ENCODE measurements at regions not wholly inside any gene's neighbourhood (a gene's known extent, or its start where the extent isn't known, plus 50 kb on each side); places are given as distances from the start of the nearest gene placed in this dataset.

DNA sequence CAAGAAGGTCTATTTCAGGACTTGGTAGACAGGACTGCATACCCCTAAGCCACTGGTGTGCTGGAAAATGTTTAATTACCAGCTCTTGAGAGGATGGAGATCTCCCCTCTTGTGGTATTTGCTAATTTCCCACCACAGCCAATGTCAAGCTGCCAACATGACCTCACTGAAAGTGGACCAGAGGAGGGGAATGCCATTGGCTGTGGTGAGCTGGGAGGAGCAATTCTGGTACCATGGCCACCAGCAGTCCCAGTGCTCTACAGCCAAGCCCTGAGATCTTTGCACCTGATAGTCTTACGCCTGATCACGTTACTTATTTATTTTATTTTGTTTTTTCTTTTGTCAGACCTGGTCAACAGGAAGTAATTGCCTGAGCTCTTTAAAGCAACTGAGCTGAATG, 82.5 kb upstream of the BCL6 start:
- DNase-seq, result no peak

GRCh38 chr3:187828579-187829452, 83.5 kb upstream of the BCL6 start:
- DNase-seq, result no peak

DNA sequence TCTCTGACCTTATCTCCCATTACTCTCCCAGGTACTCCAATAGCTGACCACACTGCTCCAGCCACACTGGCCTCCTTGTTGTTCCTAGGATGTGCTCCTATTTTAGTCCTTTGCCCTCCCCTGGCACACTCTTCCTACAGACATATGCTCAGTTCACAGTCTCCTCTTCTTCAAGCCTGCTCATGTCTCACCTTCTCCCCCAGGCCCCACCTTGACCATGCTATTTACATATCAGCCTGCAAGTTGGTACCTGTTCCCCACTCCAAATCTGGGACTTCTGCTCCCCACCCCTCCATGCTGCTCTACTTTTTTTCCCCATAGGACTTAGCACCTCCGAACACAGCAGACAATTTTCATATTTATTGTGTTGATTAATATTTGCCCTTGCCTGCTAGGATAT, 84.9 kb upstream of the BCL6 start:
- no peak for DNase-seq

- no peak for DNase-seq
These were observed 86.1 kb upstream of the BCL6 start for GRCh38 chr3:187831125-187832051.

DNA sequence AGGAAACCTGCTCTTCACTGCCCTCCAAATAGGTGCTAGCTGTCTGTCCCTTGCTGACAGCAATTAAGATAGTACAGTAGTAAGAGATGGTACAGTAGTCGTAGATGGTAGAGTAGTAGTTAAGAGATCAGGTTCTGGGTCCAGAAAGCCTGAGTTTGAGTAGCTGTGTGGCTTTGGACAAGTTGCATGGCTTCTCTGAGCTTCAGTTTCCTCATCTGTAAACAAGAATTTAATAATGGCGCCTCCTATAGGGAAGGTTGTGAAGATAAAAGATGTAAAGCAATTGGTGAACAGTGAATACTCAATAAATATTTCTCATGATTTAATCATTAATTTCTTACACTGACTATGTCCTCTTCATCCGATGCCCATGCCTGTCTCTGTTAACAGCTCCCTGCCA, 86.9 kb upstream of the BCL6 start:
- no peak for DNase-seq

- DNase-seq, result no peak
These were observed 88.1 kb upstream of the BCL6 start for GRCh38 chr3:187833375-187833774.

DNA sequence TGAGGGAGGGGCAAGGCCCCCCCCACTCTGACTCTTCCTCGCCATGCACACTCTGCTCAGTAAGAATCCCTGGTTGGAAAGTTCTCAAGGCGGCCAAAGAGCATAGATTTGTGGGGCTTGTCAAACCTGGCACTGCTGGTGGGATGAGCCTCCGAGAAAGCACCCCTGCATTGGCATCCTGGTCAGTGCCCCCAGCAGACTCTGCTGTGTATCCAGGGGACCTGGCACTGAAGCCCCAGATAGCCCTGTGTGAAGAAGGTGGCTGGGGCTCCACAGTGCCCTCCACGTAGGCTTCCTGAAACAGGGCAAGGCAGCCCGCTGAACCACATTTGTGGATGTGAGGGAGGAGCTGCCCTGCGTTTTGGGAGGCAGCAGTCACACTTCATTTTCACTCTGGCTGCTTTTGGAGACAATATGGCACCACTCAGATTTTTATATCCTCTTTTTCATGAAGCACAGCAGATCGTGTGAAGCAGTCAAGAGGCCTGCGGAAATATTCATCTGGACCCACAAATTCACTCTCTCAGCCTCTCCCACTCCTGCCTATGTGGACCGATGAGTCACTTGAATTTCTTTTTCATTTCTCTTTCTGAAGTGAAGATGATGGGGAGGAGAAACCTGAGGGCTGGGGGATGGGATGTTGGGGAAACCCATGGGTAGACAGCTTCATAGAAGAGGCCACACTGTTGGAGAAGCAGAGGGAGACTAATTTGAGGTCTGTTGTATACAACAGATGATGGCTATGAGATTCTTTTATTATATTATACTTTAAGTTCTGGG, 88.7 kb upstream of the BCL6 start:
- DNase-seq, result no peak

DNA sequence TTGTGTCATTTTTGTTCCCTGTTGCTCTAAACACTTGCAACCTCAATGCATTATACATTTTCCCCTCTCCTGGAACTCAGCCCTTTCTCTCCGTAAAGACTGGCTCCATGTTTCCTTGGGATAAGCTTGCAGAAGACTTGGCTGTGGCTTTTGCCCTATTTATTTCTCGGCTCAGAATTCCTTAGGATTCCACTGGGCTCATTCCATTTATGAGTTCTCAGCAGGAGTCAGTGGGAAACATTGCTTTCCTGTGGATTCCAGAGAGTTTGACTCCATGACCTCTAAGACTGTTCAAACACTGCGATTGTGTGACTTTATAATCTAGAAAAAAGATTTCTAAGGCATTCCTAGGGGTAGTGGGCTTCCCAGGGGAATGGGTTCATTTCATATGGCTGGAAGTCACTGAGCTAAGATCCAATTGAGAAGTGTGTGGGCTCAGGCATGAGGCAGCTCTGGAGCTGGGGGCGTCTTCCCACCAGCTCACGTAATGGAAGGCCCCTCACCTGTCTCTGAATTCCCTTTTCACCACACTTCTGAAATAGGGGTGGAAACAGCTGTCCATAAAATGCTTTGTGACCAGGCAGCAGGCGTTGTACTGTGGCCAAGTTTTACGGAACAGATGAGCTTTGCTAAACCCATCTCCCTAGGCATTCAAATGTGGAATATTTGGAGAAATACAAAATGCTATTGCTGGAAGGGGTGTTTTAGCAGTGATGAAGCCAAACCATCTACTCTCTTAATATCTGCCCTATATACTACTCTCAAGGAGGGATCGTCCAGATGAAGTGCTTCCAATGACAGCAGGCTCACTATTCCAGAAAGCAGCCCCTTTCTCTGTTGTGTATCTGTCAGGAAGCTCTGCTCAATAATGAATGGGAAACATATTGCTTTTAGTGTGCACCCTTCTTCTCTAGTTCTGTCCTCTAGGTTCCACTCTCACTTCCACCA, 91.8 kb upstream of the BCL6 start:
- no peak for DNase-seq

DNA sequence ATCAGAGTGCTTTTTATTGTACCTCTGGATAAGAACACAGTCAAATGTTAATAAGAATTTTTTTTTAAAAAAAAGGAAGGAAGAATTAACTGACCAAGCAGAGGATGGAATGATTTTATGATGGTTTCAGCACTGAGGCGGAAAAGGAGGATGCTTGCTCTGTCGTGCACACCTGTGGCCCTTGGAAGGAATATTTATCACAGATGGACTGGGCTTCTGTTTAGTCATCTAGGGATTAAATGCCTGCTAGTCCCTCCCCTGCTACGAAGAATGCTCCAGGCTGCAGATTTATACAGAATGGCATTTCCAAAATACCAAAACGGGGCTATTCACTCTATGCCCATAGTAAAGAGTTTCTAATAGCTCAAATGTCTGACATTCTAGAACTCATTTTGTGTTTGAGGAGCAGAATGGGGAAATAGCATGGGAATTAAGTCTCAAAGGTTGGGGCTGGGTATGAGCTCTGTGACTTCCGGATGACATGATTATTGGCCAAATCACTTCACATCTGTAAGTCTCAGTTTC, 92.8 kb upstream of the BCL6 start:
- DNase-seq, result no peak

DNA sequence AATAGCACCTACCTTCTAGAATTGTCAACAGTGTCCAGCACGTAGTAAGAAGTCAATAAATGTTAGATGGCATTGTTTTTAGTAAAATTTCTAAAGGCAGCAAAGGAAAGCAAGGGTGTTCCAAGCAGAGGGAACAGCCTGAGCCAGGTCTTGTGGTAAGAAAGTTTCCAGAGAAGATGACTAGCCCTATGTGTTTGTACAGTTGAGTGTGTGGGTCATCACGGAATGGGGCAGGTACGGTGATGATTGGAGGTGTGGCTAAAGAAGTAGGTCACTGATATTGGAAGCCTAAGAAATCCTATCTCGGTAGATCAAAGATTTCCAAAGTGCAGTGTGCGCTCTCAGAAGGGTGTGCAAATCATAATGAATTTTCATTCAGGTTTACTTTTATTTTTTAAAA, 94.2 kb upstream of the BCL6 start:
- DNase-seq, result no peak

- no peak for DNase-seq
These were observed 95.6 kb upstream of the BCL6 start for GRCh38 chr3:187840856-187841255.

DNA sequence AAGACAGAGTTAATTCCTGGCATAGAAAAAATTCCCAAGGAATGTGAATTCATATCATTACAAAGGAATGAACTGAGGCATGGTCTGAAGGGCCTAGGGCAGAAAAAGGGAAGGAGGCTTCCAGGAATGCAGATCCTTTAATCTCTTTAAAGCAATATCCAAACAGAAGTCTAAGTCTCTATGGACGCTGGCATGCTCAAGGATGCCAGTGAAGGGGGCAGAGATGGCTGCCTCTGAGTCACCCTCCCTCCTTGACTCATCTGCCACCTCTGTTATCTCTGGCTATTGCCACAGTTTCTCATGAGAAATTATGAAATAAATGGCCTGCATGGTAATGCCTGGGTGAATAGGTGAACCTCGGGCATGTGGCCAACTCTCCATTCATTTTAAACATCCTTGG, 96.3 kb upstream of the BCL6 start:
- no peak for DNase-seq

- no peak for DNase-seq
These were observed 98.4 kb upstream of the BCL6 start for GRCh38 chr3:187843654-187844053.

GRCh38 chr3:187844708-187845107, 99.4 kb upstream of the BCL6 start:
- no peak for DNase-seq

DNA sequence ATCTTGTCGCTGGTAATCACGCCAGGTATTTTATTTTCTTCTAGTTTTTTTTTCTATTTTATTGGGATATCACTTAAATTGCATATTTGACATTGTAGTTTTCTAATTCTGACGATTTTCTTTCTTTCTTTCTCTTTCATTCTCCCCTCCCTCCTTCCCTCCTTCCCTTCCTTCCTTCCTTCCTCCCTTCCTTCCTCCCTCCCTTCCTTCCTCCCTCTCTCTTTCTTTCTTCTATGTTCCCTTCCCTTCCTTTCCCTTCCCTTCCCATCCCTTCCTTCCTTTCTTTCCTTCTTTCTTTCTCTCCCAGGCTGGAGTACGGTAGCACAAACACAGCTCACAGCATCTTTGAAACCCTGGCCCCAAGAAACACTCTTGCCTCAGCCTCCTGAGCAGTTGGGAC, 100.6 kb upstream of the BCL6 start:
- DNase-seq, result no peak

GRCh38 chr3:187848401-187848800, 103.1 kb upstream of the BCL6 start:
- no peak for DNase-seq

DNA sequence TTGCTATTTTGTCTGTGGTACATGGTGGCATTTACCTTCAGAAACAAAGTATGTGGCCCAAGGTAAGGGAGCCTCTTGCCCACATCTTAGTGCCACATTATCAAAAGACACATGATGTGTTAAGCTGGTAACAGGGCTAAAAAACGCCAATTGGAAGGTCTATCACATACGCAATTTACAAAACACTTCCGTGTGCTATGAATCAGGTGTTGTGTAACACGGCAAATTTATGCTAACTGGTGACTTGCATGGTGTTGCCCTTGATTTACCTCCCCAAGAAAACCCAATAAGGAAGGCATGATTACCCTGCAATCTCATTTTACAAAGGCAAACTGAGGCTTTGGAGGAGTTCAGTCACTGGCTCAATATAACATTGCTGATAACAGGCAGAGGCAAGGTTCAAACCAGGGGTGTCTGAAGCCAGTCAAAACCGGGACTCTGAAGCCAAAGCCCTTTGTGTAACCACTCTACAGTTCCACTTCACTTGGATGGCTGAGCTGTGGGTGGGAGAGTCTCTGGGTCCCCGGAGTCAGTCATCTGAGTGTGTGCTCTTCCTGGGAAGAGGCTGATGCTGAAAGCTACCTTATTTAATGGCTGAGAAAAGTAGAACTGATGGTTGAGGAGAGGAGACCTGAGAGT, 103.9 kb upstream of the BCL6 start:
- DNase-seq, result no peak

DNA sequence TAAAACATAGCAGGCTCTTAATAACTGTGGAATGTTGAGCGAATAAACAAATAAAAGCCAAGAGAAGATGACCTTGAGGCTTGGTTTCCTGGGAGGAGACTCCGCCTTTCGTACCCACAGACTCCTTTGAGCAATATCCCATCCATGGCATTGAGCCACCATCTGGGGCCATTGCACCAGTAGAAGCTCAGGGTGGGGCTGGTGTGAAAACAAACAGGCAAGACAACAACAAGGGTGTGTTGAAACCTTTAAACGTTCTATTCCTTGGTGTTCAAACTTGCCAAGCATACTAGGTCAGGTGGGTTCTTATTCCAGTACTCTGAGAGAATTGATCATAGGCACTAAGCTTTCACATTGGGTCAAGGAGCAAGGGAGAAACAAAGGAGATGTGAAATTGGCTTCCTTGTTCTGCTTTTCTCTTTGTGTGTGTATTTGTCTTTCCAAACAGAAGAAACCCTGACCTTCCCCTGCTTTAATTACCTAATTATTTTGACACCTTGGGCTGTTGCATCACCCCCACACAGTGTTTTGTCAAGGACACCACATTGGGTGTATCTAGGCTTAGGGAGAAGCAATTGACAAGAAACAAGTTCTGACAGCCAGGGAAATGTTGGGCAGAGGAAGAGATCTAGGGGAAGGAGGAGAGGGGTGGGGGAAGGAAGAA, 105.1 kb upstream of the BCL6 start:
- DNase-seq, result no peak

DNA sequence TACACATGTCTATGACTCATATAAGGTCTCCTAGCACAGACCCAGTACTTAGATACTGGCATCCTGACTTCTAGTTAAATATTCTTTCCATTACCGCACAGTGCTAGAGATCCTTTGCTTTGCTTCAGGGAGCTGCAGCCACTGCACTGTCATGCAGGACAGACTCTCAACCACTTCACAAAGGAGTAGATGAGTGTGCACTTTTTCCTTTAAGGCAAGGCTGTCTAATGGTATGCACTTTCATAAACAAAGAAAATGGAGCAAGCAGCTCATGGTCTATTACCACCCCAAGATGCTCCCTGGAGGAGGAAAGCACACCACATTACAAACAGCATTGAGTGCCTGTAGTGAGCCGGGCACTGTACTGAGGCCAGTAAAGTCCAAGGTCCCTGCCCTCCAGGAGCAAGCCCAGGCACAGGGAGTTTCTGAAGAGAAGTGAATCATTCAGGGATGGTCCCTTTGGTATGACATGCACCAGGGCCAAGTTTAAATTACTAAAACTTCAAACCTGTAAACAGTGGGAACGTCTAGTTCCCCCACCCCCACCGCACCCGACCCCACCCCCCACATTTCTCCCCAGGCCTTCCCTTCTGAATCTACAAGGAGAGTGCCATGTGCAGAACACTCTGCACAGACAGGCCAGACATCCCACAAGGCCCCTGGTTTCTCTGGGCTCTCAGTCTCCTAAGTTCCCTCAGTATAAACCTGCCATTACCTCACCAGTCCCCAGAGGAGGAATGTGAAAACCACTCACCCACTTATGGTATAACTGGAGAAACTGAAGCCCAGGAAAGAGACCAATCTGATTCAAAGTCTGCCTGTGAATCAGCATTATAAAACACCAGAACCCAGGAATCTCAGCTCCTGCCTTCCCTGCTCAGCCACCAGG, 107.8 kb upstream of the BCL6 start:
- no peak for DNase-seq

- no peak for DNase-seq
These were observed 109.9 kb upstream of the BCL6 start for GRCh38 chr3:187855131-187855530.

All from CD4-positive, alpha-beta T cell treated with Interleukin-15 for 1 hour (primary cell).